ENCODE measurements at regions not wholly inside any gene's neighbourhood (a gene's known extent, or its start where the extent isn't known, plus 50 kb on each side); places are given as distances from the start of the nearest gene placed in this dataset.

- TF ChIP-seq, protein P1, sequence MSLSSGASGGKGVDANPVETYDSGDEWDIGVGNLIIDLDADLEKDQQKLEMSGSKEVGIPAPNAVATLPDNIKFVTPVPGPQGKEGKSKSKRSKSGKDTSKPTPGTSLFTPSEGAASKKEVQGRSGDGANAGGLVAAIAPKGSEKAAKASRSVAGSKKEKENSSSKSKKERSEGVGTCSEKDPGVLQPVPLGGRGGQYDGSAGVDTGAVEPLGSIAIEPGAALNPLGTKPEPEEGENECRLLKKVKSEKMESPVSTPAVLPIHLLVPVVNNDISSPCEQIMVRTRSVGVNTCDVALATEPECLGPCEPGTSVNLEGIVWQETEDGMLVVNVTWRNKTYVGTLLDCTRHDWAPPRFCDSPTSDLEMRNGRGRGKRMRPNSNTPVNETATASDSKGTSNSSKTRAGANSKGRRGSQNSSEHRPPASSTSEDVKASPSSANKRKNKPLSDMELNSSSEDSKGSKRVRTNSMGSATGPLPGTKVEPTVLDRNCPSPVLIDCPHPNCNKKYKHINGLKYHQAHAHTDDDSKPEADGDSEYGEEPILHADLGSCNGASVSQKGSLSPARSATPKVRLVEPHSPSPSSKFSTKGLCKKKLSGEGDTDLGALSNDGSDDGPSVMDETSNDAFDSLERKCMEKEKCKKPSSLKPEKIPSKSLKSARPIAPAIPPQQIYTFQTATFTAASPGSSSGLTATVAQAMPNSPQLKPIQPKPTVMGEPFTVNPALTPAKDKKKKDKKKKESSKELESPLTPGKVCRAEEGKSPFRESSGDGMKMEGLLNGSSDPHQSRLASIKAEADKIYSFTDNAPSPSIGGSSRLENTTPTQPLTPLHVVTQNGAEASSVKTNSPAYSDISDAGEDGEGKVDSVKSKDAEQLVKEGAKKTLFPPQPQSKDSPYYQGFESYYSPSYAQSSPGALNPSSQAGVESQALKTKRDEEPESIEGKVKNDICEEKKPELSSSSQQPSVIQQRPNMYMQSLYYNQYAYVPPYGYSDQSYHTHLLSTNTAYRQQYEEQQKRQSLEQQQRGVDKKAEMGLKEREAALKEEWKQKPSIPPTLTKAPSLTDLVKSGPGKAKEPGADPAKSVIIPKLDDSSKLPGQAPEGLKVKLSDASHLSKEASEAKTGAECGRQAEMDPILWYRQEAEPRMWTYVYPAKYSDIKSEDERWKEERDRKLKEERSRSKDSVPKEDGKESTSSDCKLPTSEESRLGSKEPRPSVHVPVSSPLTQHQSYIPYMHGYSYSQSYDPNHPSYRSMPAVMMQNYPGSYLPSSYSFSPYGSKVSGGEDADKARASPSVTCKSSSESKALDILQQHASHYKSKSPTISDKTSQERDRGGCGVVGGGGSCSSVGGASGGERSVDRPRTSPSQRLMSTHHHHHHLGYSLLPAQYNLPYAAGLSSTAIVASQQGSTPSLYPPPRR (CRISPR knock-in tag; IDR thresholded peaks at IDR 0.05; ENCODE audit: borderline replicate concordance) = no peak
- no peak for TF ChIP-seq MTA2 (IDR thresholded peaks at IDR 0.05; ENCODE audit: low read depth)
- TF ChIP-seq ZNF395 (CRISPR knock-in tag; IDR thresholded peaks at IDR 0.05) = no peak
- TF ChIP-seq IRF9 (tag; IDR thresholded peaks at IDR 0.05) = no peak
- TF ChIP-seq NFIX (CRISPR knock-in tag; IDR thresholded peaks at IDR 0.05; ENCODE audit: low read depth) = no peak
- no peak for TF ChIP-seq HDAC8 (tag; IDR thresholded peaks at IDR 0.05)
- no peak for TF ChIP-seq IFI16 (CRISPR knock-in tag; IDR thresholded peaks at IDR 0.05)
- no peak for TF ChIP-seq MXI1 (IDR thresholded peaks at IDR 0.05; ENCODE audit: low read depth, low read length)
Observed at GRCh38 chr11:119895981-119896380, 167.0 kb upstream of the NECTIN1 start (continued).

Measured in K562 (cell line).